A549 (cell line): ENCODE measurements at regions not wholly inside any gene's neighbourhood (a gene's known extent, or its start where the extent isn't known, plus 50 kb on each side); places are given as distances from the start of the nearest gene placed in this dataset.

Experiments
- CEBPB ChIP-seq, 2 experiments: fragments of >200 bp in 1 of 2; sonication (Bioruptor Twin) in 1 of 2; formaldehyde crosslinking in 1 of 2; IDR thresholded peaks; 2 replicates each; pipeline ENCODE4 v1.6.1; 2012 to 2016
- JUN ChIP-seq, 2 experiments: fragments of >200 bp; sonication (Bioruptor Twin); formaldehyde crosslinking; IDR thresholded peaks; 2 replicates in 1 of 2; 3 replicates in 1 of 2; pipeline ENCODE4 v1.6.1; 2016 to 2017
- RCOR1 ChIP-seq: fragments of 150-350 bp; IDR thresholded peaks from 2 replicates; pipeline ENCODE4 v1.6.1; 2014; ENCODE audit warnings: antibody characterized with exemption, low read length, low read depth
- RFX5 ChIP-seq: fragments of 450-650 bp; IDR thresholded peaks from 2 replicates; pipeline ENCODE4 v1.7.1; 2014; ENCODE audit warnings: antibody characterized with exemption, mild to moderate bottlenecking, moderate library complexity
- TF ChIP-seq, protein P1 (sequence below): IDR thresholded peaks from 2 replicates; pipeline ENCODE4 v1.6.1; 2012
- TF ChIP-seq, protein P2 (sequence below): fragments of >200 bp; sonication (Bioruptor Twin); formaldehyde crosslinking; IDR thresholded peaks from 3 replicates; pipeline ENCODE4 v1.5.1; 2016

DNA sequence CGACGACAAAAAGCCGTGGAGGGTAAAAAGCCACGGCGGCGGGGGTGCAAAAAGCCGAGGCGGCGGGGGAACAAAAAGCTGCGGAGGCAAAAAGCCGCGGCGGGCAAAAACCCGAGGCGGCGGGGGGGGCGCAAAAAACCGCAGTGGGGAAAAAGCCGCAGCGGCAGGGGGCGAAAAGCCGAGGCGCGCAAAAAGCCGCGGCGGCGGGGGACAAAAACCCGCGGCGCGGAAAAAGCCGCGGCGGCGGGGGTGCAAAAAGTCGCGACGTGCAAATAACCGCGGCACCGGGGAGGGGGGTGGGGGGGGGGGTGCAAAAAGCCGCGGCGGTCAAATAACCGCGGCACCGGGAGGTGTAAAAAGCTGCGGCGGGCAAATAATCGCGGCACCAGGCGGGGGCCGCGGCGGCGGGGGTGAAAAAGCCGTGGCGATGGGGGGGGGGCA, 511.5 kb downstream of the FOXD4L5 start:
- TF ChIP-seq RFX5 (no peak), CEBPB (IDR thresholded peaks at IDR 0.05) (no peak), JUN (IDR thresholded peaks at IDR 0.05) (no peak), RCOR1 (no peak)
- TF ChIP-seq, protein P1, sequence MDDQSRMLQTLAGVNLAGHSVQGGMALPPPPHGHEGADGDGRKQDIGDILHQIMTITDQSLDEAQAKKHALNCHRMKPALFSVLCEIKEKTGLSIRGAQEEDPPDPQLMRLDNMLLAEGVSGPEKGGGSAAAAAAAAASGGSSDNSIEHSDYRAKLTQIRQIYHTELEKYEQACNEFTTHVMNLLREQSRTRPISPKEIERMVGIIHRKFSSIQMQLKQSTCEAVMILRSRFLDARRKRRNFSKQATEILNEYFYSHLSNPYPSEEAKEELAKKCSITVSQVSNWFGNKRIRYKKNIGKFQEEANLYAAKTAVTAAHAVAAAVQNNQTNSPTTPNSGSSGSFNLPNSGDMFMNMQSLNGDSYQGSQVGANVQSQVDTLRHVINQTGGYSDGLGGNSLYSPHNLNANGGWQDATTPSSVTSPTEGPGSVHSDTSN, result no peak
- TF ChIP-seq, protein P2, sequence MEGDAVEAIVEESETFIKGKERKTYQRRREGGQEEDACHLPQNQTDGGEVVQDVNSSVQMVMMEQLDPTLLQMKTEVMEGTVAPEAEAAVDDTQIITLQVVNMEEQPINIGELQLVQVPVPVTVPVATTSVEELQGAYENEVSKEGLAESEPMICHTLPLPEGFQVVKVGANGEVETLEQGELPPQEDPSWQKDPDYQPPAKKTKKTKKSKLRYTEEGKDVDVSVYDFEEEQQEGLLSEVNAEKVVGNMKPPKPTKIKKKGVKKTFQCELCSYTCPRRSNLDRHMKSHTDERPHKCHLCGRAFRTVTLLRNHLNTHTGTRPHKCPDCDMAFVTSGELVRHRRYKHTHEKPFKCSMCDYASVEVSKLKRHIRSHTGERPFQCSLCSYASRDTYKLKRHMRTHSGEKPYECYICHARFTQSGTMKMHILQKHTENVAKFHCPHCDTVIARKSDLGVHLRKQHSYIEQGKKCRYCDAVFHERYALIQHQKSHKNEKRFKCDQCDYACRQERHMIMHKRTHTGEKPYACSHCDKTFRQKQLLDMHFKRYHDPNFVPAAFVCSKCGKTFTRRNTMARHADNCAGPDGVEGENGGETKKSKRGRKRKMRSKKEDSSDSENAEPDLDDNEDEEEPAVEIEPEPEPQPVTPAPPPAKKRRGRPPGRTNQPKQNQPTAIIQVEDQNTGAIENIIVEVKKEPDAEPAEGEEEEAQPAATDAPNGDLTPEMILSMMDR, result no peak
